HG03135 (cell line): ENCODE measurements at regions not wholly inside any gene's neighbourhood (a gene's known extent, or its start where the extent isn't known, plus 50 kb on each side); places are given as distances from the start of the nearest gene placed in this dataset.

ENCODE experiments used
- ATAC-seq: cut with Tn5 transposase; IDR thresholded peaks from one replicate; pipeline ENCODE4 v1.9.1; 2021; ENCODE audit warnings: mild to moderate bottlenecking, moderate library complexity; ENCODE audit not compliant: unreplicated experiment

DNA sequence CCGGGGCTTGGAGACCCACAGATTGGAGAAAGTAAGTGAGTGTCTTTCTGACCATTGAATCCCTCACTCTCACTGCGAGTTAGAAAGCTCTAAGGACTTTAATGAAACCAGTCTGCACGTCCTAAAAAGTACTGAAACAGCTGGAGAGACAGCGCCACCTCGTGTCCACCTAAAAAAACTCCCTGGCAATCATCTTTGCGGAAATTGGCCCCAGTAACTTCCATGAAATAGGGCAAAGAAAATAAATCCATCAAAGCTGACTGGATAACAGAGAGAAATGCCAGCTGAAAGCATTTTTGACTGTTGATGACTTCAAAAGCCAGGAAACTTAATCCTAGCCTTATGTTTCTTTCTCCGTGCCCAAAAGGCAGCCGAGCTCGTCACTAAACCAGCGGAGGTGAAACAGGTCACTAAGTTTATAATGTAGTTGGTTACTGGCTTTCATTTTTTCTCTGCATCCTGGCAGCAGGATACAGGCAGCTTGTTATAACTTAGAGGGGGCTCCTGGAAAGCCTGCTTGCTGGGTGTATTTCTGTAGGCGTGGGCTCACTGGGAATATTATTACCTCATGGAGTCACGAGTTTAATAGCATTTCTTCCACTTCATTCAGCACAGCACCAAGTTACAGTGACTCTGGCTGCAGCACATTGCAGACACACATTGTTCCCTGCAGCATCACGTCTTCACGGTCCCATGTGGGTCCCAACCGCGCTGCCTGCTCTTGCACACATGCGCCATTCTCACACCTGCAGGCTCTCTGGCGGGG is 266.5 kb downstream of the HRH4 start:
- no peak for ATAC-seq

DNA sequence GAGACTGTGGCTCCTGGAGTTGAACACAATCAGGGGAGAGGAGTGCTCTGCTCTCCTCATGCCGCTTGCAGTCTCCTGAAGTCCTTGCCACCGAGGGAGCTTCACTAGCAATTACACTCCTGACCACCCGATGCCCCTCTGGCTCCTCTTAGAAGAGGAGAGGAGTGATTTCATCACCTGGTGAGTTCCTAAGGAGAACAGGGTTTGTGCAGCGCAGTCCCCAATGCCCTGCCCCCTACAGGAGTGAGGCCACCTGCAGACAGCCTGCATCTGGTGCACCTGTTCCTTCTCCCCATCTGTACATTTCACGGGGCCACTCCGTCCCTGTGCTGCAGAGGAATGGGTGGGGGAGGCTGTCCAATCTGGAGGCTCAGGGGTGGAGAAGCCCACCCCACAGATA is 267.2 kb downstream of the HRH4 start:
- ATAC-seq = no peak

DNA sequence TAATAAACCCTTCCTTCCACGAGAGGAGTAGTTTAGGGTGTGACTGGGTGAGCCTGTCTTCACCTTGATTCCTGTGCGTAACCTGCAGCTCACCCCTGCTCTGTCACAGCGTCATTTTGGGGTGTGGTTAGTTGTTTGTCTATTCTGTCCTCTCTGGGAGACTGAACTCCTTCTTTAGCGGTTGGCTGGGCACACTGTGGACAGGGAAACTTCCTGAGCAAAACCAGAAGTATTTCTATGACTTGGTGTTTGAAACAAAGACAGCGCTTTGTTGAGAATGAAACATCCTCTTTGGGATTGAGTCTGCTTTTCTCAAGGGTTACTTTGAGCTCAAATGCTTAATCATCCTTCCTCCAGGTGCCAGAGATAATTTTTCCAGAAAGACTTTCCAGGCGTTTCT is 270.7 kb downstream of the HRH4 start:
- ATAC-seq = no peak

DNA sequence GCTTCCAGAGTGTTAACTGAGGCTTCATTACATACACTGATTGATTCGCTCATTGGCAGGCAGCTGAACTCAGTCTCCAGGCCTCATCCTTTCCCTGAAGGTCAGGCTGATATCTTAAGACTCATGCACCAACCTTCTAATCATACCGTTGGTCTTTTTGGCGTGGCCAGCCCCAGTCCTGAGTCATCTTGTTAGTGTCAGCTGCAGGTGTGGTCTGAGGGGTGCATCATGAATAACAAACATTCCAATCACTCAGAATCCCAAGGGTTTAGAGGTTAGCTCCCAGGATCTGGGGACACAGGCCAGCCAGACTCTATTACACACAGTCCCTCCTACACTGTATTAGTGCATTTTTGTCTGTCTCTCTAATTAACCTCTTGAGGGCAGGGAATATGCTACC is 271.5 kb downstream of the HRH4 start:
- no peak for ATAC-seq

DNA sequence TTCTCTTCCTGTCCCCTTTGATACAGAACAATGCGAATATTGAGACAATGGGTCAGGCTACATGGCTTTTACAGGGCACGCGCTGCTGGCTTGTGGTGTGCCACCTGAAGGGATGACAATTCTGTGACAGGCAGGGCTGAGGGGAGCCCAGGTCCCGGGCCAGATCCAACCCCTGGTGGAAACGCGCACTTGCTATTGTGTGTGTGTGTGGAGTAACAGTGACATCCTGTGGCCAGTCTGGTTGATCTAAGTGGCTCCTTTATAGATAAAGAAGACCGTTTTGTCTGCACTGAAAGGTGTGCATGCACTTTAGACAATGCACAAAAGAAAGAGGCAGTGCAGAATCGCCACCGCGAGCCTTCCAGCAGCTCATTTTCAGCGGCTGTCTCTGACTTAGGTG is 273.6 kb downstream of the HRH4 start:
- ATAC-seq = no peak

DNA sequence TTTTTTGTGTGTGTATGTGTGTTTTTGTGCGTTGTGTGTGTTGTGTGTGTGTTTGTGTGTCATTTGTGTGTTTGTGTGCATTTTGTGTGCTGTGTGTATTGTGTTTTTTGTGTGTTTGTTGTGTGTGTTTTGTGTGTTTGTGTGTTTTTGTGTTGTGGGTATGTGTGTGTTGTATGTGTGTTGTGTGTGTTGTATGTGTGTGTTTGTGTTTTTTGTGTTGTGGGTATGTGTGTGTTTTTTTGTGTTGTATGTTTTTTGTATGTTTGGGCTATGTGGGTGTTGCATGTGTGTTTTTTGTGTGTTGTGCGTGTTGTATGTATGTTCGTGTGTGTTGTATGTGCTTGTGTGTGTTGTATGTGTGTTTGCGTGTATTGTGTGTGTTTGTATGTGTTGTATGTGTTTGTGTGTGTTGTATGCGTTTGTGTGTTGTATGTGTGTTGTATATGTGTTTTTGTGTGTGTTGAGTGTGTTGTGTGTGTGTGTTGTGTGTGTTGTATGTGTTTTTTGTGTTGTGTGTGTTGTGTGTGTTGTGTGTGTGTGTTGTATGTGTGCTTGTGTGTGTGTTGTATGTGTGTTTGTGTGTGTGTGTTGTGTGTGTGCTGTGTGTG is 275.3 kb downstream of the HRH4 start:
- no peak for ATAC-seq

DNA sequence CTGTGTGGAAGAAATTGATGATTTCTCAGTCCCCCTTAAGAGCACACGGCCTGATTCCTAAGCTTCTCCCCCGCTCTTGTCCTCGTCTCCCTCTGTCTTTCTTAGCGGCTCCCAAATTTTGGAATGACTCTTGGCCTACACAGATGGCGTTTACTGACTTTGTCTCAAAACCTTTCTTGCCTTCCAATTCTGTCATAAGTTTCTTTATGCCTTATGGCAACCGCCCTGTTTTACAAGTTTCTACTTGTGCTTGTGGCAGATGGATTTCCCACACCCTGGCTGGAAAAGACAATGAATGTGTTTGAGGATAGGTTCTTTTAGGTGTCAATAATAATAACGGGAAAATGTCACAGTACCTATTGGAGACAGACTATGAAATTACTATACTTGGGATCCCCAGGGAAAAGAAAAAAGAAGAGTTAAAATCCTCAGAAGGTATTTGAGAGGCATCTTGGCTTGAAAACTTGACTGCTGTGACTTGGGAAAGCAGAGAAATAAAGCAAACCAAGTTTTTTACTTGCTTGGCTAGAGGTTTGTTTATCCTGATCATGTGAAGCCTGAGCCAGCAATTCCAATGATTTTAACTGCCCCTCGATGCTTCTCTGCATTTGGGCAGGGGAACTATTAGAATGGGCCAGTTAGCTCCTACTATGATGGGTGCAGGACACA is 276.4 kb downstream of the HRH4 start:
- ATAC-seq = no peak

DNA sequence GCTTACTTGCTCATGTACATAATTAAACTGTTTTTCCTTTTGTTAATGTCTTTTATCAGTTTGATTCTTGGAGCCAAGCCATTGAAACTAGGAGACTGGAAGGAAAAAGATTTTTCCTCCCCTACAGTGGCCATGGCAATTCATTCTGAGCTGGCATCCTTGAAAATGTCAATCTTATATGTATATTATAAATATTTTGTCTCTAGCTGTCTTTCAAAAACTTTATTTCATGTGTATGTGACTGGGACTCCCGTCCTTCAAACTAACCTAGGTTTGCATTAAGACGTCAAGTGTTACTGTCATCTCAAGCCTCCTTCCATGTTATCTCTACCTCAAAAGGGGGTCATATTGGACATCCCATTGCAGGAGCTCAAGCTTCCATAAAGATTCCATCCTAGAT is 280.4 kb downstream of the HRH4 start:
- no peak for ATAC-seq

DNA sequence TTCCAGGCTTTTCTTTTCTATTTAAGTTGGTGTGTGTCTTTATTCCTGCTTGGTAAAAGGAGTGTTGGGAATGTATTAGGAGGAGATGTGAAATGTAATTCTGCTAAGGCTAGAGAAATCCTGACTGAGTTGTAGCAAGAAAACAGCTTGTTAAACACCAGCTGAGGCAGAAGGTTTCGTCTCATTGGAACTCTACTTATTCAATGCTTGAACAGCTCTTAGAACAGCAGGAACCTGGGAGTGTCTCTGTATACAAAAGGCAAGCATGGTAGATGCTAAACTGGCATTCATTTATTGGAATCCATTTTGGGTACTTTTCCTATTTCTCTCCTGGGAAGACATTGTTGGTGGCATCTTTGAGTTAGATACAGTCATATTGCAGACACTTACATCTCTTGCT is 280.9 kb downstream of the HRH4 start:
- no peak for ATAC-seq

DNA sequence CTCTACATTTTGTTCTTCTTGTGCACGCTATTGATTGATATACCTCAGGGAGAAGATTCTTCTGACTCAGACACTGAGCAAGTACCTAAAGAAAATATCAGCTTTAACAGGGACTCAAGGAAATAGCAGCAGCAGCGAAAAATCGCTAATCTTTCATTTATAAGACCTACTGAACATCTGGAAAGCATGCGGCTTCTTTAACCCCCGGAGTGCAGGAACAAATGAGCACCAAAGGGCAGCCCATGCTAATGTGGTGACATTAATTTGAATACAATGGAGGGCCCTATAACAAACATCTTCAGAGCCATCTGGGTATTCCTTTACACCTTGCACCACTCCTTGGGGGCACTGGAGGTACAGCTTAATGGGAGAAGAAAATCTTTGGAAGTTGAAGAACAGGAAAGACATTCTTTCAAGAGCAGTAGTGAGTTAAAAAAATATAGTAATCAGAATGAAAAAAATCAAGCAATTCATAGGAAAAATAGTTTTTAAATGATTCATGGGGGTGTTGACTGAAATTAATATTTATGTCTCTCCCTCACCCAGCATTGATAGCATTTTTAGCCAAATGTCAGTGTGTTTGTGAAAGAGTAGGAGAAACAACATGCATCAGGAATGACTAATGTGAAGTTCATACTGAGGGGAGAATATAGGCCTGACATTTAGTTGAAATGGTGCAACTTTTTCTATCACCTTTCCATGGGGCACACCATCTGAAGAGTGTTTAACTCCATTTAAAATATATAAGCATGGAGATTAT is 281.7 kb downstream of the HRH4 start:
- ATAC-seq = no peak

DNA sequence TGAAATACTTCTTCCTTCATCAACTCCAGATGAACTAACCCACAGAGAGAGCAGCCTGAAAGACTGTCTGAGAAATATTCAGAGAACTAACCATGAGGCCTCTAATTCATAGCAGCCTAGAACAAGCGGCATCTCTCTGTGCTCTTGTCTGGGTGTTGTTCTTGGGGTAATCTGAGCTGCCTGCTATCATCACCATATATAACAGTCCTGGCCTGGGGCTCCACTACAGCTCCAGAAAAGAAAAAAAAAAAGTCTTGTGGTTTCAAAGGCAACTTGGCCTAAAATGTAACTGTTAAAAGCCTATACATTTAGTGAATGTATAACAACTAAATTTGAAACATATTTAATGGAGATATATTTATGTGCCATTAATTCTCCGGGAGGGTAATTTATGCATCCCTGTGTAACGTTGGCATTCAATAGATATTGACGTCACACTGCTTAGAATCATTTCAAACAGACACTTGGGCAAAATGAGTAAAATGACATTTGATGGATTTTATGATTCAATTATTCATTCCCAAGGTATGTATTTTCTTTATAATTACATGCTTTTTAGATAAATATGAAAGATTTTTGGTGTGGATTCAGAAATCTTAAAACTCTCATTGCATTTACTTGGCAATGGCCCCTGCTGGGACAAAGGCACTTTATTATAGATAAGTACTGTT is 294.3 kb downstream of the HRH4 start:
- ATAC-seq = no peak

DNA sequence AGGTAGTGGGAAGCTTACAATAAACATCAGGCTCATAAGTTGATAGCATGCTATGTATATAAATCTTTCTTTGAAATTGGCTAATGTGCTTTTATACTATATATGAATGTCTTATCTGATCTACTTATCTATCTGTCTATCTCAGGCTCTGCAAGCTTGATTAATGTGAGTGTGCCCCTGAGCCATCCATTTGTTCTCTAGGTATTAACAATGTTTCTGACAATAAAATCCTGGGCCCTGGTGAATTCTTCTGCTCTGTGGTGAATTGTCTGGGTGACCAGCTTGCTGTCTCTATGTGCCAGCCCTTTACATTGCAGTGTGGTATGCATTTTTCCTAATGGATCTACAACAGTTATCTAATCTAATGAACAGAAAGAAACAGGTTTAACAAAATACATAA is 295.9 kb downstream of the HRH4 start:
- ATAC-seq = no peak

DNA sequence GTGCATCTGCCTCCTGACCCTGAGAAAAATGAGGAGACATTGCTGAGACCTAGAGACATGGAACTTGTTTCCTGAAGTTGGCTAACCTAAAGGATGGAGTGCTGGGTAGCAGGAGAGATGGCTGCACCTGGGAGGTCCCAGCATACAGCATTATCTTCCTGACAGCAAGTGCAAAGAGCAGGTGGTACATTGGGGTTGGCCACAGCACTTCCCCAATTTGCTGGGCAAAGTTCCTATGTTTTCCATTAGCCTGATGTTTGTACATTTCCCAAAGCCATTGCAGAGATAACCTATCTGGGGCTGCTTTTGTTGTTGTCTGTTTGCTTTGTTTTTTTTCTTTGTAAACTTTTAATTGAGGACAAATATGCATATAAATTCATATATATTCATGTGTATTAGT is 296.7 kb downstream of the HRH4 start:
- ATAC-seq = no peak

DNA sequence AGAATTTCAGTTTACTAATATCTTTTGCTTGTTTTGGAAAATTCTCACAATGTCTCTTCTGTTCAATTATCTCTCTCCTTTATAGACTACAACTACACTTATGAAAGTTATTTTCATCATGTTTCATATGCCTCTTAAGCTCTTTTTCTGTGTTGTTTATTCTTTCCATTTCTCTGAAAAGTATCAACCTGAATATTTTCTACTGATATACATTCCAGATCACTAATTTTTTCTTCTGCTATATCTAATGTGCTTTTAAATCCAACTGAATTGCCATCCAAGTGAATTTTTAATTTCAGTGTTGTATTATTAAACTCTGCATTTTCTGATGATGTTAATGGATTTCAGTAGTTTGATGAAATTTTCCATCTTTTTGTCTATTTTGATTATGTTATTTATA is 301.3 kb downstream of the HRH4 start:
- no peak for ATAC-seq

DNA sequence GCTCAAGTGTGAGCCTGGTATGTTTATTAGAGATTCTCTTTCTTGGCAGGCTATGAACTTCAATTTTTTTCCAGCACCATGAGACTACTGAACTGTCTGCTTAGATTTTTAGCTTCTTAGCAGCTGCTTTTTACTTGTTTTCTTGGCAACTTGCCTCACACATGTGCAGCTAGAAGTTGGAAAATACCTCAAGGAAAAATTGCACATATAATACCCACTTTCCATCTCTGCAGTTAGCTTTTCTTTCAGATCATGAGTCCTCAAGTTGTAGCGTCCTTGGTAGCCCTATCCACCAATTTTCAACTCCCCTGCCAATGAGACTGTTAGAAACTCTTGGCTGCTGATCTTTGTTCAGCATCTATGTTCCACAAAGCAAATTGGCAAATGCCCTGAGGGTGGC is 302.1 kb downstream of the HRH4 start:
- no peak for ATAC-seq

DNA sequence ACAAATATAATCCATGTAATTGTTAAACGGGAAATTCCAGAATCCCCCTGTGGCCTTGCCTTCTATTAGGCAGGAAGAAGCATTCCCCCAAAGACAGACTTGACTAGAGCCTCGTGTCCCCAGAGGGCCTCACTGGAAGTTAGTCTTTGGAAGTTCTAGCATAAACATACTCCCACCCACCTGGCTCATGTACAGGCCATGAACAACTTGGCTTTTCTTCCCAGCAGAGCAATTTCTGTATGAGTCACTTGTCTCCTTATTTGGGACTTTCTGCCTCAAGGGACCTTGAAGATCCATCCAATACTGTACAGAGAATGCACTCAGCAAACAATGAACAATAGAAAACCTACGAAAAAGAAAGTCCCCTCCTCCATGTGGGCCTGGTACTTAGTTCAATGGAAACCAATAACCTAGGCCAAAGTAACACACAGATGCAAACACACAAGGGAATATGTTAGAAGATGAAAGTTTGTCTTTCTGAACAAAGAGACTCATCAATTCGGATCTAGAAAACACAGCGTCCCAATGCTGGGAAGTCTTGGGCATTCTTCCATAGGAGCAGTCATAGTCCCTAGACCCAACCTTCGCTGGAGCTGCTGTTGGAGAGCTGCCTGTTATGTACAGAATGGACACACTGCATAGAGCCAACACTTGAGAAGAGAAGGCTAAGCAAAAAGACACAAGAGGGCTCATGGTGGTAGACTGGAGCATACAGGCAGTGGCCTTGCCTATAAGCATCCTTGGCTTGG is 303.5 kb downstream of the HRH4 start:
- no peak for ATAC-seq

DNA sequence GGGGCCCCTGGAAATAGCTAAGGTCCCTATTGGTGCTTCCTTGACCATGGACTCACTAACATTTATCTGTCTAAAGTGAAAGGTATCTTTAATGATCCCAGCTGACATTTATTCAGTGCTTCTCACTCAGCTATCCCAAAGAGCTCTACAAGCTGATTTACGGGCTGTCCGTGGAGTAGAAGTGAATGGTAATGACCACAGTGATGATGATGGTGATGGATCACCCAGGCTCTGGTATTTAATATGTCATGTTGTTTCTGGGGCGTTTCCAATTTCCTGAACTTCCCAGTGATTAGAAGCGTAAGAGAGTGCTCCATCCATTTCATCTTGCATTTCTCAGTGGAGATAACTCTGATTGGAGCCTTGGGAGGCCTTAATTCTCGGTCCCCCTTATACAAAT is 304.3 kb downstream of the HRH4 start:
- no peak for ATAC-seq

DNA sequence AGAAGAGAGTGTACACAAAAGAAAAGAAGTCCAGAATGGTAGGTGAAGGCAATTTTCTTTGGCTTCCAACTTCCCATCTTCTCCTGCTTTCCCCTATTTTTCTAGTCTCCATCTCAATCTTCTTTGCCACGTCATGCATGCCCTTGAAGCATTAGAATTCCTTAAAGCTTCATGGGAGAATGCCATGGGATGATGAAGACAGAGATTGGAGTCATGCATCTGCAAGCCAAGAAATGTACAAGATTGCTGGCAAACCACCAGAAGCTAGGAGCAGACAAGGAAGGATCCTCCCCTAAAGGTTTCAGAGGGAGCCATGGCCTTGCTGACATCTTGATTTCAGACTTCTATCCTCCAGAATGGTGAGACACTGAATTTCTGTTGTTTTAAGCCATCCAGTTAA is 305.9 kb downstream of the HRH4 start:
- no peak for ATAC-seq

DNA sequence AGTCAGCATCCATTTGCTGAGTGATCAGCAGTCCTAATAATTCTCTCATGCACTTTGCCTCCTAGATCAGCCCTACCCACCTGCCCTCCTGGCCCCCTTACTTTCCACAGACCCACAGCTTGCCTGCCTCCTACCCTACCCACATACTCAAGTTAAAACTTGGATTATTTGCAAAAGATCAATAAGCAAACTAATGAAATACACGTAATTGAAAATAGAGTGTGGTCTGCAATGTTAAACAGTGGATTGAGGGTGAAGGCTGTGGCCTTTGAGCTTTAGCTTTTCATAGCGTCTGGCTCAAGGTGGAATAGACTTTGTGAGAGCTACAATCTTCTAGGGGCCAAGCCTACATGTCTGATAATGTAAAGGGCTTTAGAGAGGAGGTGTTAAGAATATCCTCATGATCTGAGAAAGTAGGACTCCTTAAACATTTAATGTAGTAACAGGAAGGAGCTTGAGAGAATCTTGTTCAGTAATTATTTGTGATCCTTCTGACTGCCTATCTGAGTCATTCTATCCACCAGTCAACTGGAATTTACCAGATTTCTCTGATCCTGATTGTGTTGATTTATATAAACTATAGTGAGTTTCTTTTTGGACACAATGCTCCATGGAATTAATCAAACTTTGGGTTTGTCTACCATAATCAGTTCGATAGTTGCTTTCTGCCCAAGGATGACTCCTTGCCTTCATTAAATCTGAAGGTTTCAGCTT is 310.0 kb downstream of the HRH4 start:
- no peak for ATAC-seq

DNA sequence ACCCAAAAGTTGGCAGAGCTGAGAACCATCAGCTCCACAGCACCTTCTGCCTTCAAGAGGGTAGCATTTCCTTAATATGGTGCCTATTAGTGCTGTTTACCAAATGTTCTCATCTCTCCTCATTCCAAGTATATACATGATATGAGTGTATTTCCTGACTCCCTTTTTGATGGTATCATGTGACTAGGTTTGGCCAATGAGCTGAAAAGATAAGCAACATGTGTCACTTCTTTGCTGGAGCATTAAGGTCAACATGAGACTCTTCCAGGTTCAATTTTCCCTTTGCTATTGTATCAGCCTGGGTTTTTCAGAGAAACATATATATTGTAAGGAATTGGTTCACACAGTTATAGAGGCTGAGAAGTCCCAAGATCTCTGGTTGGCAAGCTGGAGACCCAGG is 310.9 kb downstream of the HRH4 start:
- no peak for ATAC-seq
